Kidney (tissue), 13 donors: ENCODE measurements at regions not wholly inside any gene's neighbourhood (a gene's known extent, or its start where the extent isn't known, plus 50 kb on each side); places are given as distances from the start of the nearest gene placed in this dataset.

Experiments
- DNase-seq, 5 donors: peaks; one replicate each; pipeline ENCODE4 v3.0.0-alpha.2; 2013 to 2020
- FAIRE-seq: peaks from 2 replicates; lab custom pipeline; 2012; peaks lifted over from hg19 to GRCh38; lab: Jason Lieb, UNC
- H3K27ac ChIP-seq, 2 donors: one replicate each; pipeline ENCODE4 v1.7.0; 2013; ENCODE audit warnings: low read depth in 2 of 2, low read length in 2 of 2, inconsistent platforms in 1 of 2
- H3K27me3 ChIP-seq: one replicate; pipeline ENCODE4 v1.7.1; 2013; ENCODE audit warnings: low read length, inconsistent platforms; ENCODE audit not compliant: control insufficient read depth, insufficient read depth
- H3K36me3 ChIP-seq, 3 donors: one replicate each; pipeline versions ENCODE4 v1.7.0 to v1.7.1; 2013; ENCODE audit warnings: low read length in 3 of 3, control low read depth in 1 of 3, inconsistent platforms in 1 of 3; ENCODE audit not compliant: insufficient read depth in 3 of 3, control insufficient read depth in 2 of 3
- H3K4me1 ChIP-seq, 3 donors: one replicate each; pipeline versions ENCODE4 v1.7.0 to v1.7.1; 2013; ENCODE audit warnings: low read length in 3 of 3, inconsistent platforms in 1 of 3, low read depth in 1 of 3; ENCODE audit not compliant: control insufficient read depth in 2 of 3, insufficient read depth in 2 of 3
- H3K4me3 ChIP-seq, 3 donors: one replicate each; pipeline versions ENCODE4 v1.7.0 to v1.8.1; 2013; ENCODE audit warnings: low read length in 3 of 3, control low read depth in 1 of 3, inconsistent platforms in 1 of 3
- H3K9ac ChIP-seq, 3 donors: one replicate each; pipeline versions ENCODE4 v1.7.0 to v1.7.1; 2013; ENCODE audit warnings: low read length in 3 of 3, control low read depth in 1 of 3, inconsistent platforms in 1 of 3
- H3K9me3 ChIP-seq, 3 donors: one replicate each; pipeline versions ENCODE4 v1.7.0 to v1.7.1; 2013; ENCODE audit warnings: low read length in 3 of 3, control low read depth in 1 of 3, inconsistent platforms in 1 of 3; ENCODE audit not compliant: control insufficient read depth in 2 of 3, insufficient read depth in 1 of 3
- intact Hi-C: fragments of 100-400 bp; cut with DNase I; formaldehyde crosslinking; loops from one replicate; pipeline ENCODE4 v1.11.1; 2022
- TF ChIP-seq, protein P1 (sequence below): IDR thresholded peaks from 3 replicates; pipeline ENCODE4 v1.5.1; 2012; ENCODE audit warnings: mild to moderate bottlenecking, moderate library complexity, borderline replicate concordance; ENCODE audit not compliant: insufficient read depth; ENCODE audit errors: extremely low read depth
- donor health status: control.
- donor health status: control.
- donor health status: control.
- donor health status: control.
- donor health status: control.
- donor health status: DM: yes; HTN: yes; CAD: no.
- donor health status: Normal renal cell carcinoma (clear cell type).

- Histone ChIP-seq H3K9me3 (peaks cover 0 to 1% (median 0%) of the 10 kb centered on the region in 3 donors), H3K27ac (no peak overlapping the region), H3K27me3 (no peaks in the 10 kb centered on the region), H3K9ac (no peak overlapping the region), H3K36me3 (no peaks in the 10 kb centered on the region), H3K4me1 (no peaks in the 10 kb centered on the region), H3K4me3 (no peak overlapping the region)
- FAIRE-seq: no peak
- TF ChIP-seq, protein P1, sequence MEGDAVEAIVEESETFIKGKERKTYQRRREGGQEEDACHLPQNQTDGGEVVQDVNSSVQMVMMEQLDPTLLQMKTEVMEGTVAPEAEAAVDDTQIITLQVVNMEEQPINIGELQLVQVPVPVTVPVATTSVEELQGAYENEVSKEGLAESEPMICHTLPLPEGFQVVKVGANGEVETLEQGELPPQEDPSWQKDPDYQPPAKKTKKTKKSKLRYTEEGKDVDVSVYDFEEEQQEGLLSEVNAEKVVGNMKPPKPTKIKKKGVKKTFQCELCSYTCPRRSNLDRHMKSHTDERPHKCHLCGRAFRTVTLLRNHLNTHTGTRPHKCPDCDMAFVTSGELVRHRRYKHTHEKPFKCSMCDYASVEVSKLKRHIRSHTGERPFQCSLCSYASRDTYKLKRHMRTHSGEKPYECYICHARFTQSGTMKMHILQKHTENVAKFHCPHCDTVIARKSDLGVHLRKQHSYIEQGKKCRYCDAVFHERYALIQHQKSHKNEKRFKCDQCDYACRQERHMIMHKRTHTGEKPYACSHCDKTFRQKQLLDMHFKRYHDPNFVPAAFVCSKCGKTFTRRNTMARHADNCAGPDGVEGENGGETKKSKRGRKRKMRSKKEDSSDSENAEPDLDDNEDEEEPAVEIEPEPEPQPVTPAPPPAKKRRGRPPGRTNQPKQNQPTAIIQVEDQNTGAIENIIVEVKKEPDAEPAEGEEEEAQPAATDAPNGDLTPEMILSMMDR: no peak
- peak in 1 of 5 donors; percentile 1 for DNase-seq
- intact Hi-C loops: no loop called here
Measured at GRCh38 chr5:159695741-159696294, 220.5 kb upstream of the ADRA1B start.

GRCh38 chr5:159697530-159697929 lies 218.8 kb upstream of the ADRA1B start:
- Histone ChIP-seq H3K4me1 (no peaks in the 10 kb centered on the region), H3K27ac (no peak overlapping the region), H3K4me3 (no peak overlapping the region), H3K36me3 (no peaks in the 10 kb centered on the region), H3K9ac (no peak overlapping the region), H3K27me3 (no peaks in the 10 kb centered on the region), H3K9me3 (no peaks in the 10 kb centered on the region)
- DNase-seq (no peak), FAIRE-seq (no peak)
- intact Hi-C loops: no loop called here
- TF ChIP-seq, protein P1: no peak

- no peaks in the 10 kb centered on the region for H3K9me3 ChIP-seq
- no peaks in the 10 kb centered on the region for H3K27me3 ChIP-seq
- no peak overlapping the region for H3K9ac ChIP-seq
- H3K27ac ChIP-seq: no peak overlapping the region
- intact Hi-C loops: no loop called here
- no peak for FAIRE-seq
- no peak for DNase-seq
- H3K4me1 ChIP-seq: no peaks in the 10 kb centered on the region
- H3K4me3 ChIP-seq: no peak overlapping the region
- no peaks in the 10 kb centered on the region for H3K36me3 ChIP-seq
- TF ChIP-seq, protein P1: no peak
Measured at GRCh38 chr5:159698322-159698721, 218.0 kb upstream of the ADRA1B start.

GRCh38 chr5:159700016-159700415 lies 216.3 kb upstream of the ADRA1B start:
- Histone ChIP-seq H3K27me3 (no peaks in the 10 kb centered on the region), H3K36me3 (no peaks in the 10 kb centered on the region), H3K4me3 (no peak overlapping the region), H3K9ac (no peak overlapping the region), H3K4me1 (no peaks in the 10 kb centered on the region), H3K27ac (no peak overlapping the region), H3K9me3 (no peaks in the 10 kb centered on the region)
- intact Hi-C loops: no loop called here
- FAIRE-seq (no peak), DNase-seq (no peak)
- TF ChIP-seq, protein P1: no peak
